D341Med (cell line): ENCODE measurements at regions not wholly inside any gene's neighbourhood (a gene's known extent, or its start where the extent isn't known, plus 50 kb on each side); places are given as distances from the start of the nearest gene placed in this dataset.

Source experiments
- DNase-seq: peaks from one replicate; pipeline ENCODE4 v3.0.0; 2012; ENCODE audit warnings: low spot score

DNA sequence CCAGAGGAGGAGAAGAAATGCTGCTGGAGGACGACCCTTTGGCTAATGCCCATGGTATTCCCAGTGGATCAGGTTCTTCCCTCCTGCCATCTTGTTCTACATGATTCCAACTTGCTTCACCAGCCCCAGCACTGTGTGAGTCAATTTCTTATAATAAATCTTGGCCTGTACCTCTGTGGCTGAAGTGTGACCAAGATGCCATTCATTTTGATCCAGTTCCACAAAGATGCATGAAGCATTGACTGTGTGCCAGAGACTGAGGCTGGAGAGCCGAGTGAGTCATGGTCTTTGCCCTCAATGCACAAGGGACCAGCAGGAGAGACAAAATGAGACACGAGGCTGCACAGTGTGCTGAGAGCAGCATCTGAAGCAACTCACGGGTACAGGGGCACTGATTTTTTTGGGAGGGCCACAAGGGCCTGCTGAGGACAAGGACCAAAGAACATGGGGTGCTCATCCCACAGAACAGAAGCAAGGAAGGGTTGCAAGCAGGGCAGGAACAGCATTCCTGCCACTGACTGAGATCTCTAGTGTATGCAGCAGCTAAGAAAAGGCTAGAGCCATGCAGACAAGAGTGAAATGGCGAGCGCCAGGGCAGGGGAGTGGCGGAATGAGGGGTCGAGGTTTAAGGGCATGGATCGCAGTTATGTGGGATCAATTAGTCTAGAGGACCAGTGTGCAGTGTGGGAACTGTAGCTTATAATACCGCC is 207.0 kb downstream of the THBS2 start:
- no peak for DNase-seq

DNA sequence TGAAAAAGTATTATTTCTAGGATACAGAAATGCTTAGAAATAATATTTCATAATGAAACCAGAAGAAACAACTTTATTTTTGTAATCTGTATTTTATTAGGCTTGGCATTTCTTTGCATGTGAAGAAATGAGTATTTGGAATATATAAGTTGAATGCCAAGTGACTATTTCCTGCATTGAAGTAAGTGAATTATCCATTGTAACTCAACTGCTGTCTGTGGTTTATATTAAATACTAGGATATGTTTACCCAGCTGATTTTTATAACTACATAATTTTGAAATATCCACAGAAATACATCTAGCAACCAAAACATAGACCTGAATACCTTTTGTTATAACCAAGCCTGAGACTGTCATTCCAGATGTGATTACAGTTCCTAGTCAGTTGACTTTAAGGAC is 207.6 kb downstream of the THBS2 start:
- DNase-seq: no peak

DNA sequence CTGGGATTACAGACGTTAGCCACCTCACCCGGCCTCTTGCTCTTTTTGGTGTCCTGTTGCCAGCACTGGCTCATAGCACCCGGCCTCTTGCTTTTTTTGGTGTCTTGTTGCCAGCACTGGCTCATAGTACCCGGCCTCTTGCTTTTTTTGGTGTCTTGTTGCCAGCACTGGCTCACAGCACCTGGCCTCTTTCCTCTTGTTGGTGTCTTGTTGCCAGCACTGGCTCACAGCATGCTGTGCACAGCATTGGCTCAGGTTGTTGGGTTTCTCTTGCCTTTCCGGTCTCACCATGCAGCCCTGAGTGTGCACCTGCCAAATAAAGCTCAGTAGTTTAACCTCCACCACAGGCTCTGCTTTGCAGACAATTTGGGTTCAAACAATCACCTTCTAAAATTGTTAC is 208.2 kb downstream of the THBS2 start:
- no peak for DNase-seq

DNA sequence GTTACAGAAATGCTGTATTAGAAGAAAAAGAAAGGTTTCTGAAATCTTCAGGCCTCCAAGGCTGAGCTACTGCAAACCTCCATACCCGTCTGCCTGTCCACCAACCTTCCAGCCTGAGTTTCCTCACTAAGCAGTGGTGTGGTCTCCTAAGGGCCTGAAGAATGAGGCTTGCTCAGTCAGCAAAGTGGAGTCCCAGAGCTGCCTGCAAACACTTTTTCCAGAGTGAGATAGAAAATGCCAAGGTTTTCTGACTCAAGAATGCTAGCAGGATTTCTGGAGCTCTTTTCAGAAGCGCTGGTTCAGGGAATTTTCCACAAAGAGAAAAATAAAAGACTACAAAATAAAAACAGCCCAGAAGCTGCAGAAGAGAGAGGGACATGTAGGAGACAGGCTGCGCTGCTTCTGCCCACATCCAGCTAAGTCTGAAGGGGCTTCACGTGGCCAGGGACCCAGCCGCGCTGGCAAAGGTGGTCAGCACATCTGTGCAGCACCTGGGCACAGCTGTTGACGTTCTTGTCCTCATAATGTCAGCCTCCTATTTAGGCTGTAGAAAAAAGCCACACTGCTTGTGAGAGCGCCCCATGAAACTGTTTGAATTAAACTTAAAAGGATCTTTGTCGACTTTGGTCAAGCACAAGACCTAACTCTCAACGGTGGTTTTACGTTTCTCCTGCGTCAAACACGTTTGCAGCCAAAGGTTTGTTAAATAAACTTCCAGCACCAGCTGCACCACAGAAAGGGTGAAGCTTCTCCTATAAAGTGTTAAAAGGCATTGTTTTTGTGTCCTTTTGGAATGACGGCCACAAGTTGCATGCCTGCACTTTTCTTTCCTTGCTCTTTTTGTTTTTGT is 209.0 kb downstream of the THBS2 start:
- DNase-seq: no peak

DNA sequence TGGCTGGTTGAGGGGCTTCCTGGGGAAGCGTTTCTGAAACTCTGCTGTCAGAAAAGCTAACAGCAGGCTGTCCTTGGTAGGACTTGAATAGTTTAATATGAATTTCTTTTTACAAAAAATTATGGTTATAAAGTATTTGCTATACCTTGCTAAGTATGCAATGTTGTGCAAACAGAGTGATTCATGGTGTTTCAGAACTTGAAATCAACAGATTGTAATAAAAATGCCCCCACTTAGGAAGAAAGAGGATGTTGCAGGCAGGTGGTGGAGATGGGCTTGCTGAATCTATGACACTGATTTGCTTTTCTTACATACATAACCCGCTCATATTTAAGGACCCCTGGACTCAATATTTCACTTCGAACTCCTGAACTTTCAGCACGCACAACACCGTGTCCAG is 211.6 kb downstream of the THBS2 start:
- no peak for DNase-seq

DNA sequence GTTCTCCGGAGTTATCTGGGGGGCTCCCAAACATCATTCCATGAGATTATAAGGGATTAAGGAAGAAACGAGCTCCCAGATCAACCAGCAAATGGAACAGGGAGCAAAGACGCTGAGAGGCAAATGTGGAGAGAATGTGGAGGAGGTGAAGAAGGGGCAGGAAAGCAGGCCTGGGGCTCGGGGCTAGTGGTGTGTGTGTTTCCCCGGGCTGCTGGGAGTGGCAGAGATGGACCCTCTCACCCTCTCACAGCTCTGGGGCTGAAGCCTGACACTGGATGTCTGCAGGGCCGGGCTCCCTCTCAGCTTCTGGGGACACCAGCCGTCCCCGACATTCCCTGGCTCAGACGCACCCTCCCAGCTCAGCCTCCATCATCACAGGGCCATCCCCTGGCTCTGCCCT is 212.6 kb downstream of the THBS2 start:
- no peak for DNase-seq

DNA sequence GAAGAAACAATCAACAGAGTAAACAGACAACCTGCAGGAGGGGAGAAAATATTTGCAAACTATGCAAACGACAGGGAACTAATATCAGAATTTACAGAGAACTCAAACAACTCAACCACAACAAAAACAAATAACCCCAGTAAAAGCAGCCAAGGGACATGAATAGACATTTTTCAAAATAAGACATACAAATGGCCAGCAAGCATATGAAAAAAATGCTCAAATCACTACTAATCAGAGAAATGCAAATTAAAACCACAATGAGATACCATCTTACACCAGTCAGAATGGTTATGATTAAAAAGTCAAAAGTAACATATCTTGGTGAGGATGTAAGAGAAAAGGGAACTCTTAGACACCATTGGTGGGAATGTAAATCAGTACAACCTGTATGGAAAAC is 215.0 kb downstream of the THBS2 start:
- DNase-seq: no peak

DNA sequence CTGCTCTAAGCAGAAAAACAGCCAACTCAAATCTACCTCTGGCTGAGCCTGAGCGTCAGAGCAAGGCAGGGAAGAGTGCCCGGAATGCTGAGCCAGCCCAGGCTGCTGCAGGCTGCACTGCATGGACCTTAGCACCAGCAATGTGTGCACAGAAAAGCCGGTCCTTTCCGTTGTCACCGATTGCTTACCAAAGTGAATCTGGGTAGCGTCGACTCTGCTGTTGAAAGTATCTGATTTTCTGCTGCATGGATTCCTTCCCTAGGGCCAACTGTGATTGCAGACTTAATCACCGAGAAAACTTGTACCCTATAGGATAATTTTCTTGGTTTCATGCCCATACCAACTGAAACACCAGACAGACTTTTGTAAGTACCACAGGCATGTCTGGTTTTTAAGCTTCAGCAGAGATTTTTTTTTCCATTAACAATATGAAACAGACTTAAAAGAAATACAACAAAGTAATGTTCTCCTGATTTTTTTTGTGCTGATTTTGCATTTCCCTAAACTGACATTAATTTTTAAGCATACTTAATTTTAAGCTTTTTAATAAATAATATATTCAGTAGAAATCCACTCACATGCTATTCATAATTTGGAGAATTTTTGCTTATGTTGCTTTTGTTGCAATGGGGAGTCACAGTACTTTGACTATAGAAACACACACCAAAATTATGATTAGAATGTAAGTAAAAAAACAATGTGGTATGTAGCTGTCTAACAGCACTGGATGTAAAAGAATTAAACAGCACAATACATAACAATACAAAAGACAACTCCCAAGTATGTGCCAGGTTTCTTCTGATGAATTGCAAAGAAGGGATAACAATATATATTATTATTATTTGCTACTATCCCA is 218.0 kb downstream of the THBS2 start:
- DNase-seq: no peak

DNA sequence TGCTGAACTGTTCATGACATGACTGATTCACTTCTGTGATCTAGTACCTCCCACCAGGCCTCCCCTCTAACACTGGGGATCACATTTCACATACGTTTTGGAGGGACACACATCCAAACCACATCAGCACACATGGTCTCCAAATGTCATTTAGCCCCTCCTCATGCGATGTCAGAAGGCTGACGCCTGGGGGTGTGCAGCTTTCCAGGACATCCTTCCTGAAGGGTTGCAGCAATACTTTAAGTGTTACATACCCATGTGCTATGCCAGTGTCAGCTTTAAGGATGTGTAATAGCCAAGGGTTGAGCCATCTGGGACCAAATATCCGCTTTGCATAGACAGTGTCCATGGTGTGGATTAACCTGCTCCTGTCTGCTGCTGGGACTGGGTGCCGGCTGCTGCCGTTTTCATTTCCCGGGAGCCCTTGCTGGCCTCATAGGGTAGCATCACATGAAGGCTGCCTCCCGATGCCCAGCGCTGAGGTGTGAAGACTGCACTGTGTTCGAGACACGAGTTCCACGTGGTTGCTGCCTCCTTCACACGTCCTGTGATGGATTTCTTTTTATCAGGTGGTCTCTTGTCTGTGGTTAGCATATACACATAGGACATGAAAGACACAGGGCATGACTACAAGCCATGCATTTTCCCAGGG is 219.0 kb downstream of the THBS2 start:
- DNase-seq: no peak

DNA sequence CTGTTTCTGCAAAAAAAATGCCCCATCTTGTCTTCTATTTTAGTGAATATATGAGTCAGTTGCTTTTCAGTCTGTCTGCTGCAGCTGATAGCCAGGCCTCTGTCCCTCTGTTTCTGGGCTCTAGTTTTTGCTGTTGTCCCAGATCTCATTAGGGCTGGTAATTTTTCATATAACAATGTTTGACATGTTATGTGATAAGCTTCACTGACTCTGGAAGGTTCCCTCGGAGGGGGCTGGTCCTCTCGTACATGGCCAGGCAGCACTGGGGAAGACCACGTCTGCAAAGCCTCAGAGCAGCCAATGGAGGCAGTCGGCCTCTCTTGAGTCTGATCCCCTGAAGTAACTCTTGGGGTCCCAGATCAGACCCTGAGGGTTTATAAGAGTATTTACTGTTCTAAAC is 223.8 kb downstream of the THBS2 start:
- no peak for DNase-seq

DNA sequence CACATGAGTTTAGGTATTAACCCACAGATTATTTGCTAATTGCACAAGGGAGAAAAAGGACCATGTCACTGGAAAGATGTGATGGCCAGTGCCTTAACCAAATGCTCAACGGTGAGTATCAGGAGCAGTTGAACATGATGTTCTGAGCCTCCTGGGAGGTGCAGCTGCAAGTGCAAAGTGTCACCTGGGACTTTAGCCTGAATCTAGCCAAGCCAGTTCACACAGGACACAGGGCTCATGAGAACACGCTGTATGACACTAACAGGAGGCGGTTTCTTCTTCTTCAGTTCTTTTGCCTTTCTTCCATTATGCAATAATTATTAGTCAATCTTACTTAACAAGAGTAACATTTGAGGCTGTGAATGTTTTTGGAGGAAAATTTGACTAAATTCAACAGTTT is 225.3 kb downstream of the THBS2 start:
- no peak for DNase-seq

DNA sequence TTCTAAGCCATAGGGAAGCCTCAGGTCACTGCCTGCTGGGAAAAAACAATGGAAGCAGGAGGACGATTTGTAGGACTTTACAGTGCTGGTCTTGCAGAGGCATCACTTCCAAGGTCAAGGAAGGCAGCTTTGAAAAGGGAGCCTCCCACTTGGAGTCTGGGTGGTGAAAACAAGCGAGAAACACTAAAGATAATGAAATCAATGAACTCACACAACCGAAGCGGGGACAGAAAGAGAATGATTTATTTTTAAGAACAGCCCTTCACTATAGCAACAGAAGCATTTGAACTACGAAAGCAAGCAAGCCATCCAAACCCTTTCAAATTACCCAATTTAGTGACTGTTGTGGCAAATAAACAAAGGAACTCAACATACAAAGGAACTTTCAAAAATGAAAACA is 227.5 kb downstream of the THBS2 start:
- DNase-seq: no peak

DNA sequence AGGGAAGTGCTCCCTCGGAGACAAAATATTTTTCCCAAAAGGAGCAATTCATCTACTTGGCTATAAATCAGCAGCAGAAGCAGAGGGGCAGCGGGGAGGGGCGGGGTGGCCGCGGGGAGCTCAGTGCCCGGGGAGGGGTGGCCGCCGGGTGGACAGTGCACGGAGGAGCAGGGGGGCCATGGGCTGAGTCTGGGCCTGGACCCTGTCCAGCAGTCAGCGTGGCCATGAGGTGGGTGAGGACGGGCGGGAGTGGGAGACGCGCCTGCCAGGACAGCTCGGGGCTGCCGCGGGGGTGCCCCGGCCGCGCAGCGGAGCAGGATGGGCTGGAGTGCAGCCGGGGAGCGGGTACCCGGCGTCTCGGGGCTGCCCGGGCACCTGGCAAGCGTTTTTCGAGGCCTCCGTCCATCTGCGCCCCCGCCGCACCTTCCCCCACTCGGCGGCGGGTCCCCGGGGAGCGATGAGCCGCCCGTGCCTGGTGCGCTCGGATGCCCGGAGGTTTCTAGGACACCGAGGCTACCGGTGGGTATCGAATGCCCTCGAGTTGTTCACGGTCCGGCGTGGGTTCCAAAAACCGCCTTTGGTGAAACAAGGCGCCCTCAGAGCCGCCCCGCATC is 229.5 kb downstream of the THBS2 start:
- no peak for DNase-seq

DNA sequence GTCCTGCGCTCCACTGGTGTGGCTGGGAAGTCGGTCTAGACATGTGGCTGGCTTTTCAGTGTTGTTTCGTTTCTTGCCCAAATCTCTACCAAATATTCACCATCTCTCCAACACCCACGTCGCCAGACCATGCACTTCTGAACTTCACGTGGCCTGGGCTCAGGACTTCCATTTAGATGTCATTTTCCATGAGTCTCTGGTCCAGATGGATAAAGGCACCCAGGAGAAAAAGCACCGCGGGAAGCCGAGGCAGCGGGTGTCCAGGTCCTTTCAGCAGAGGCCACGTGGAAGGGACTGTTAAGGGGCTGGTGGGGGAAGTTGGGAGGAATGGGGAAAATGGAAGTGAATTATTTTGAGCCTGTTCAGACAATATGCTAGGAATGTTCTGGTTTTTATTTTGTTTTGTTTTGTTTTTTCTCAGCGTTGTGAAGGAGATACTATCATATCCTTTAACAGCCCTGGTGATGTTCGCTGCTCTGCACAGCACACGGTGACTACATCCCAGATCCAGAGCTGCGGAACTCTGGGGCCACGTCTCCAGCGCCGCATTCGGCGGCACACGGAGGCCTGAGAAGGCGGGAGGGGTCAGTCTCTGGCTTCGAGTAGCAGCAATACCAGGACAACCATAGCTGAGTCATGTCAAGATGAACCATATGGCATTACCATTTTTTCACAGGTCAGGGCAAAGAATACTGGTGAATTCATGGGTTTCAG is 230.3 kb downstream of the THBS2 start:
- no peak for DNase-seq

DNA sequence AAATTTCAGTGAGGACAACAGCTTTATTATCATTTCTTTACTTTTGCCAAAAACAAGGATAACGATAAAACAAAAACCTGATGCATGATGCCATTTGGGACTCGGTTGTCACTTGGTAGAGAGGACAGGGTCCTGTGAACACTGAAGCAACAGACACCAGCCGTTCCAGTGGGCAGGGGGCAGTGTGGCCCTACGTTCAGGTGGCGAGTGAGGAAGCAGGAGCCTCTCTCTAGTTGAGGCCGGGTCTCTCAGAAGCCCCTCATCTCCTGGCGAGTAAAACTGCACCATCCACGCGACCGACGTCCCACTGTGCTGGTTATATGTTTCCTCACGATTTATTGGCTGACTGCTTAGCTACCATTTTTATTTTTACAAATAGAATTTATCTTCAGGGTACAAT is 231.6 kb downstream of the THBS2 start:
- DNase-seq: no peak

DNA sequence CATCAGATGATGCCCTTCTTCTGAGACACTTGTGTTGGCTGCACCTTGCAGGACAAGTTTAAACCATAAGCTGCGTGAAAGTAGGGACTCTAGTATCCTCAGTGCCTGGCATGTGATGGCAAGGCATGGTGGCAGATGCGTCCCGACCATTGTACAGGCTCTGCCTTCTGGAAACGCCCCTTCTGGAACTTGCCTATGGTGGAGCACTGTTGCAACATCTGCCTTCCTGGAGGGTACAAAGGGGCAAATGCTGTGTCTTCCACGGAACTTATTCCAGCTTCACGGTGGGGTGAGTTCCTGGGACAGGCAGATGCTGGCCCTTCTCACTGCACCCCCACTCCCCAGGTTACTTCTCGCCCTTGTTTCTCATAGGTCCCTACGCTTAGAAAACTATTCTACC is 232.8 kb downstream of the THBS2 start:
- DNase-seq: no peak

DNA sequence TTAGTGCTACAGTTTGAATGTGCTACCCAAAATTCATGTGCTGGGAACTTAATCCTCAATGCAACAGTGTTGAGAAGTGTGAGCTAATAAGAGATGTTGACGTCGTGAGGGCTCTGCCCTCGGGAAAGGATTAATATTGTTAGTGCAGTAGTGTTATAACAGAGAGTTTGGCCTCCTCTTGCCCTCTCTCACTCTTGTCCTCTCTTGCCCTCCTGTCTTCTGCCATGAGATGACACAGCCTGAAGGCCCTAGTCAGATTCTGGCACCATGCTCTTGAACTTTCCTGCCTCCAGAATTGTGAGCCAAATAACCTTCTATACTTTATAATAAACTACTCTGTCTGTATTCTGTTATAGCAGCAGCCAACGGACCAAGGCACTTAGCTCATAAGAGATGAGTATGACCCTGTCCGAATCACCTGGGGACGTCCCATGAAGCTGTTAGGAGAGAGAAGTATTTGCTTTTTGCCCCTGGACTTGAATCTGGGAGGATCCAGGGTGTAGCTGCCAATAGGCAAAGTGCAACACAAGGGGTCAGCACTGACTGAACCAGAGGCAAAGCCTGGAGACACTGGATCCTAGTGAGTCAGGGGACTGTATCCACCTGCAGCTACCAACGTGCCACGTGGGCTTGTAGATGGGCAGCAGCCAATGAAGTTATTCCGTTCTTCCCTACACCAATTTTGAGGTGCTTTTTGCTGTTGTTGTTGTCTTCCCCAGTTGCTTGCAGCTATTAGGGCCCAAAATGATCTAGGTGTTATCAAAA is 233.7 kb downstream of the THBS2 start:
- DNase-seq: no peak

DNA sequence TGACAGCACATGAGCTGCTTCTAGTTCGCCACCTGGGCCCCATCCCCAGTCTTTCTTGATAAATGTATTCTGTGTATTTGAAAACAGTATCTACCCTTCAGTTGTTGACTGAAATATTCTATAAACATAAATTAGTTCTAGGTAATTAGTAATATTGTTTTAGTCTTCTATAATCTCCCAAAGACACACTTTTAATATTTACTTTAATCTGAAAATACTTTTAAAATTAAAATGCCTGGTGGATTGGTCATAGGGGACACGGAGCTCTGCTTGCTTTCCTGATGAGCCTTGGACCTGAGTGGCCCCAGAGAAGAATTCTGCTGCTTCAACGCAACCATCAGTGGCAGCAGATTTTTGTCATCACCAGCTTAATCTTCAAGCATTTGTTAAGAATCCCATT is 234.5 kb downstream of the THBS2 start:
- no peak for DNase-seq

DNA sequence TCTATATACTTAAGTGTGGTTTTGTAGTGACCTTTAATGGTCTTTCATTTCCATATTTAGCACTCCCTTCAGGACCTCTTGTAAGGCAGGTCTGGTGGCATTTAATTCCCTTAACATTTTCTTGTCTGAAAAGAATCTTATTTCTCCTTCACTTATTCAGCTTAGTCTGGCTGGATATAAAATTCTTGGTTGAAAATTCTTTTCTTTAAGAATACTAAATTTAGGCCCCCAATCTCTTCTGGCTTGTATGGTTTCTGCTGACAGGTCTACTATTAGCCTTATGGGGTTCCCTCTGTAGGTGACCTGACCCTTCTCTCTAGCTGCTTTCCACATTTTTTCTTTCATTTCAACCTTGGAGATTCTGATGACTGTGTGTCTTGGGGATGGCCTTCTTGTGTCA is 236.9 kb downstream of the THBS2 start:
- DNase-seq: no peak
